Natural killer cell (primary cell): ENCODE measurements at regions not wholly inside any gene's neighbourhood (a gene's known extent, or its start where the extent isn't known, plus 50 kb on each side); places are given as distances from the start of the nearest gene placed in this dataset.

Source experiments
- ATAC-seq, 3 donors: fragments of 150-1000 bp in 2 of 3; fragments of 200-7000 bp in 1 of 3; cut with Tn5 transposase; 1 replicate in 1 of 3; 2 replicates in 2 of 3; pipeline ENCODE4 v1.10.0; 2021; ENCODE audit warnings: mild to moderate bottlenecking in 2 of 3, moderate library complexity in 2 of 3
- DNase-seq, 2 donors: peaks; one replicate each; pipeline versions ENCODE4 v3.0.0 to v3.0.0-alpha.2; 2013 to 2021; ENCODE audit warnings: mixed read lengths in 1 of 2
- H3K27ac ChIP-seq: one replicate; pipeline ENCODE4 v1.5.1; 2013; ENCODE audit warnings: mild to moderate bottlenecking, low read length
- H3K27me3 ChIP-seq: one replicate; pipeline ENCODE4 v1.6.1; 2013; ENCODE audit warnings: low read length; ENCODE audit not compliant: control insufficient read depth, insufficient read depth
- H3K36me3 ChIP-seq: one replicate; pipeline ENCODE4 v1.6.1; 2013; ENCODE audit warnings: low read length; ENCODE audit not compliant: control insufficient read depth, insufficient read depth
- H3K4me1 ChIP-seq: one replicate; pipeline ENCODE4 v1.6.1; 2013; ENCODE audit warnings: low read length; ENCODE audit not compliant: control insufficient read depth, insufficient read depth
- H3K4me3 ChIP-seq: one replicate; pipeline ENCODE4 v1.5.1; 2013; ENCODE audit warnings: low read length
- H3K9me3 ChIP-seq: one replicate; pipeline ENCODE4 v1.6.1; 2013; ENCODE audit warnings: low read length; ENCODE audit not compliant: control insufficient read depth, insufficient read depth
- H3K27ac Mint-ChIP-seq, 2 donors: one replicate each; pipeline ENCODE4 v1.8.0; 2022; ENCODE audit warnings: mild to moderate bottlenecking in 2 of 2, mixed read lengths in 2 of 2, moderate library complexity in 1 of 2
- H3K27me3 Mint-ChIP-seq, 2 donors: one replicate each; pipeline ENCODE4 v1.8.0; 2022; ENCODE audit warnings: low read depth in 2 of 2, mixed read lengths in 2 of 2
- H3K36me3 Mint-ChIP-seq: one replicate; pipeline ENCODE4 v1.8.0; 2022; ENCODE audit warnings: mixed read lengths
- H3K4me1 Mint-ChIP-seq, 2 donors: one replicate each; pipeline ENCODE4 v1.8.0; 2022; ENCODE audit warnings: mixed read lengths in 2 of 2
- H3K4me3 Mint-ChIP-seq: one replicate; pipeline ENCODE4 v1.8.0; 2022; ENCODE audit warnings: mild to moderate bottlenecking, moderate library complexity, mixed read lengths
- H3K9me3 Mint-ChIP-seq, 2 donors: one replicate each; pipeline ENCODE4 v1.8.0; 2022; ENCODE audit warnings: mixed read lengths in 2 of 2
- CTCF ChIP-seq: fragments of 200-600 bp; IDR thresholded peaks from one replicate; pipeline ENCODE4 v1.8.0; 2022; ENCODE audit warnings: antibody characterized with exemption
- WGBS: methylation state at CpG from one replicate; pipeline ENCODE4 v1.1.7; 2013; ENCODE audit warnings: missing lambda C conversion rate; ENCODE audit not compliant: insufficient coverage; 5-methylcytosine and 5-hydroxymethylcytosine counted together
- intact Hi-C: fragments of 100-400 bp; cut with micrococcal nuclease; formaldehyde crosslinking; loops from one replicate; pipeline ENCODE4 v1.14.2; 2022

GRCh38 chr2:5367321-5367720 lies 324.9 kb upstream of the SOX11 start:
- Mint-ChIP-seq H3K27me3 (no peaks in the 10 kb centered on the region), H3K4me1 (no peaks in the 10 kb centered on the region), H3K36me3 (no peaks in the 10 kb centered on the region), H3K4me3 (no peak overlapping the region), H3K27ac (no peak overlapping the region), H3K9me3 (peaks cover 0 to 5% of the 10 kb centered on the region in 2 donors)
- WGBS = 88% methylated on average over 6 of the region's 6 CpGs
- intact Hi-C loops = loop anchor here (5.0 kb wide), 1 partner anchor 1410 kb away; no protein-coding TSS in a partner anchor
- H3K36me3 ChIP-seq = no peaks in the 10 kb centered on the region
- no peak for TF ChIP-seq CTCF
- no peak overlapping the region for H3K27ac ChIP-seq
- H3K4me3 ChIP-seq = no peak overlapping the region
- no peaks in the 10 kb centered on the region for H3K27me3 ChIP-seq
- no peaks in the 10 kb centered on the region for H3K4me1 ChIP-seq
- ATAC-seq (no peak), DNase-seq (no peak)
- H3K9me3 ChIP-seq = no peaks in the 10 kb centered on the region

GRCh38 chr2:5368263-5368662 lies 323.9 kb upstream of the SOX11 start:
- H3K4me3 Mint-ChIP-seq = no peak overlapping the region
- 89% methylated on average over 7 of the region's 7 CpGs for WGBS
- H3K9me3 ChIP-seq = no peaks in the 10 kb centered on the region
- TF ChIP-seq CTCF = no peak
- no peak for DNase-seq
- H3K36me3 Mint-ChIP-seq = no peaks in the 10 kb centered on the region
- no peaks in the 10 kb centered on the region for H3K4me1 ChIP-seq
- intact Hi-C loops = loop anchor here (5.0 kb wide), 1 partner anchor 1411 kb away; no protein-coding TSS in a partner anchor
- no peaks in the 10 kb centered on the region for H3K27me3 Mint-ChIP-seq
- H3K27me3 ChIP-seq = no peaks in the 10 kb centered on the region
- no peak overlapping the region for H3K27ac ChIP-seq
- no peak overlapping the region for H3K27ac Mint-ChIP-seq
- H3K4me3 ChIP-seq = no peak overlapping the region
- H3K4me1 Mint-ChIP-seq = no peaks in the 10 kb centered on the region
- no peak for ATAC-seq
- H3K36me3 ChIP-seq = no peaks in the 10 kb centered on the region
- H3K9me3 Mint-ChIP-seq = peaks cover 0 to 8% of the 10 kb centered on the region in 2 donors

GRCh38 chr2:5369510-5369909 lies 322.7 kb upstream of the SOX11 start:
- no peaks in the 10 kb centered on the region for H3K36me3 ChIP-seq
- ATAC-seq (no peak), DNase-seq (no peak)
- intact Hi-C loops = loop anchor here (5.0 kb wide), 1 partner anchor 1412 kb away; no protein-coding TSS in a partner anchor
- WGBS = 98% methylated on average over 4 of the region's 7 CpGs
- H3K9me3 ChIP-seq = no peaks in the 10 kb centered on the region
- H3K4me1 ChIP-seq = no peaks in the 10 kb centered on the region
- H3K4me3 Mint-ChIP-seq = no peak overlapping the region
- H3K4me3 ChIP-seq = no peak overlapping the region
- no peak overlapping the region for H3K27ac ChIP-seq
- no peaks in the 10 kb centered on the region for H3K36me3 Mint-ChIP-seq
- H3K9me3 Mint-ChIP-seq = peaks cover 0 to 8% of the 10 kb centered on the region in 2 donors
- no peaks in the 10 kb centered on the region for H3K27me3 Mint-ChIP-seq
- H3K27ac Mint-ChIP-seq = no peak overlapping the region
- no peaks in the 10 kb centered on the region for H3K4me1 Mint-ChIP-seq
- H3K27me3 ChIP-seq = no peaks in the 10 kb centered on the region
- no peak for TF ChIP-seq CTCF

GRCh38 chr2:5370158-5370557 lies 322.0 kb upstream of the SOX11 start:
- H3K36me3 Mint-ChIP-seq = no peaks in the 10 kb centered on the region
- intact Hi-C loops = no loop called here

More at GRCh38 chr2:5370158-5370557, 322.0 kb upstream of the SOX11 start:
- Histone ChIP-seq H3K36me3 (no peaks in the 10 kb centered on the region), H3K4me3 (no peak overlapping the region), H3K27me3 (no peaks in the 10 kb centered on the region), H3K4me1 (no peaks in the 10 kb centered on the region), H3K9me3 (no peaks in the 10 kb centered on the region), H3K27ac (no peak overlapping the region)
- no peak for TF ChIP-seq CTCF
- no peaks in the 10 kb centered on the region for H3K4me1 Mint-ChIP-seq
- 94% methylated on average over 5 of the region's 5 CpGs for WGBS
- peaks cover 3 to 8% of the 10 kb centered on the region in 2 donors for H3K9me3 Mint-ChIP-seq
- no peak for DNase-seq
- peaks cover 0 to 2% of the 10 kb centered on the region in 2 donors for H3K27me3 Mint-ChIP-seq
- H3K4me3 Mint-ChIP-seq = no peak overlapping the region
- no peak overlapping the region for H3K27ac Mint-ChIP-seq
- ATAC-seq = no peak
